ENCODE measurements at regions not wholly inside any gene's neighbourhood (a gene's known extent, or its start where the extent isn't known, plus 50 kb on each side); places are given as distances from the start of the nearest gene placed in this dataset.

DNA sequence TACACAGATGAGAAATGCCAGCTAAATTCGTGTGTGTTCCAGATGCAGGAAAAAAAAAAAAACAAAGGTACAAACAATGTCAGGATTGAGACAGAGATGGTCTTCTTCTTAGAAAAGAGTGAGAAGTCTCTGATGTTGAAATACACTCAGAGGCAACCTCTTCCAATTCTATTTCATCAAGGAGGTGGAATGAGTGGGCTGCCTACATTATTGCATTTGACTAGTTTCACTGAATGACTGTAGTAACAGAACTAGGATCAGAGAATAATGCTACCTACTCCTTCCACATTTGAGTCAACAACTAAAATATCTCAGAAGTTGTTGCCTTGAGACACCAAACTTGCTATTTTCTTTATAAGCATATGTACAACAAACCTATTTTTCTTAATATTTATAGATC lies 1332.2 kb upstream of the FLRT2 start:
- H3K27me3 Mint-ChIP-seq (ENCODE audit: low read depth in 3 of 3), result peaks cover 0 to 1% (median 0%) of the 10 kb centered on the region in 3 donors
- Histone ChIP-seq H3K4me3 (replicated peaks in 1 of 3; ENCODE audit: low read depth in 2 of 3, low read length in 3 of 3) (no peak overlapping the region), H3K4me2 (replicated peaks; ENCODE audit: extremely low read depth, low read length, poor library complexity, severe bottlenecking) (no peak overlapping the region), H3K9me3 (replicated peaks in 1 of 2; ENCODE audit: control insufficient read depth in 1 of 2, insufficient read depth in 1 of 2, low read length in 2 of 2) (peaks cover 9 to 13% of the 10 kb centered on the region in 2 donors), H3K27me3 (ENCODE audit: control insufficient read depth in 2 of 2, insufficient read depth in 2 of 2, low read length in 2 of 2) (no peaks in the 10 kb centered on the region), H2AFZ (ENCODE audit: insufficient read depth, low read depth, low read length, poor library complexity, severe bottlenecking) (no peak overlapping the region), H3K9ac (ENCODE audit: insufficient read depth, low read length, poor library complexity, severe bottlenecking) (no peak overlapping the region), H3K79me2 (ENCODE audit: insufficient read depth, low read length) (no peaks in the 10 kb centered on the region), H3K4me1 (ENCODE audit: control insufficient read depth in 1 of 2, insufficient read depth in 2 of 2, low read length in 2 of 2) (no peaks in the 10 kb centered on the region), H3K27ac (ENCODE audit: low read depth in 1 of 2, low read length in 2 of 2) (no peak overlapping the region), H4K20me1 (ENCODE audit: insufficient read depth, low read length) (no peaks in the 10 kb centered on the region), H3K36me3 (replicated peaks in 1 of 2; ENCODE audit: control insufficient read depth in 1 of 2, insufficient read depth in 2 of 2, low read length in 2 of 2) (no peaks in the 10 kb centered on the region)
- H3K4me3 Mint-ChIP-seq, result no peak overlapping the region
- intact Hi-C loops (cut with micrococcal nuclease), result no loop called here
- no CpG with 5 or more reads among the region's 1 CpG for WGBS (ENCODE audit: insufficient coverage)
- no peak for TF ChIP-seq CTCF (IDR thresholded peaks at IDR 0.05)
- H3K4me1 Mint-ChIP-seq, result no peaks in the 10 kb centered on the region
- H3K27ac Mint-ChIP-seq, result no peak overlapping the region
- no peaks in the 10 kb centered on the region for H3K36me3 Mint-ChIP-seq
- no peak for DNase-seq
- peaks cover 4 to 22% (median 7%) of the 10 kb centered on the region in 7 donors for H3K9me3 Mint-ChIP-seq

DNA sequence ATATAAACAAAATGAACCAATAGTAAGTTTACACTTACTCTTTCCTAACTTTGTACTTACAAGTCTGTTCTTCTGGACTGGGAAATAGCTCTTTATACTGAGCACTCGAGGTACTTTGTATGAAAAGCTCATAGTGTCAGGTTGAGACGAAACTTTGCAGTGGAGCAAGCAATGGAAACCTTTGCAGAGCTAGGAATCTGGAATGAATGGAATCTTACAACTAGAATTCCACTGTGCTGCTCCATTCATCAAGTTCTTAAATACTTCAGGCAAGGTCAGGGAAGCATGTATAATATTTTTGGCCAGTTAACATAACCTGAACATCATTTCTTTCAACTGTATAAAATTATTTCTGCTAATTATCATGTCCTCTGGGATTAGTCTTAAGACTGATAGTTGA lies 1327.5 kb upstream of the FLRT2 start:
- no peak overlapping the region for H3K4me3 Mint-ChIP-seq
- Histone ChIP-seq H3K27me3 (ENCODE audit: control insufficient read depth in 2 of 2, insufficient read depth in 2 of 2, low read length in 2 of 2) (no peaks in the 10 kb centered on the region), H2AFZ (ENCODE audit: insufficient read depth, low read depth, low read length, poor library complexity, severe bottlenecking) (no peak overlapping the region), H3K36me3 (replicated peaks in 1 of 2; ENCODE audit: control insufficient read depth in 1 of 2, insufficient read depth in 2 of 2, low read length in 2 of 2) (no peaks in the 10 kb centered on the region), H4K20me1 (ENCODE audit: insufficient read depth, low read length) (no peaks in the 10 kb centered on the region), H3K4me3 (replicated peaks in 1 of 3; ENCODE audit: low read depth in 2 of 3, low read length in 3 of 3) (no peak overlapping the region), H3K4me2 (replicated peaks; ENCODE audit: extremely low read depth, low read length, poor library complexity, severe bottlenecking) (no peak overlapping the region), H3K9ac (ENCODE audit: insufficient read depth, low read length, poor library complexity, severe bottlenecking) (no peak overlapping the region), H3K27ac (ENCODE audit: low read depth in 1 of 2, low read length in 2 of 2) (no peak overlapping the region), H3K79me2 (ENCODE audit: insufficient read depth, low read length) (no peaks in the 10 kb centered on the region), H3K4me1 (ENCODE audit: control insufficient read depth in 1 of 2, insufficient read depth in 2 of 2, low read length in 2 of 2) (no peaks in the 10 kb centered on the region), H3K9me3 (replicated peaks in 1 of 2; ENCODE audit: control insufficient read depth in 1 of 2, insufficient read depth in 1 of 2, low read length in 2 of 2) (peaks cover 0 to 7% of the 10 kb centered on the region in 2 donors)
- H3K9me3 Mint-ChIP-seq, result peaks cover 2 to 16% (median 10%) of the 10 kb centered on the region in 7 donors
- no peak for TF ChIP-seq CTCF (IDR thresholded peaks at IDR 0.05)
- no peaks in the 10 kb centered on the region for H3K36me3 Mint-ChIP-seq
- no peak for DNase-seq
- intact Hi-C loops (cut with micrococcal nuclease), result no loop called here
- H3K4me1 Mint-ChIP-seq, result no peaks in the 10 kb centered on the region
- H3K27ac Mint-ChIP-seq, result no peak overlapping the region
- no CpG with 5 or more reads among the region's 2 CpGs for WGBS (ENCODE audit: insufficient coverage)
- no peaks in the 10 kb centered on the region for H3K27me3 Mint-ChIP-seq (ENCODE audit: low read depth in 3 of 3)

All from CD14-positive monocyte (primary cell).